HepG2 (cell line): ENCODE measurements at regions not wholly inside any gene's neighbourhood (a gene's known extent, or its start where the extent isn't known, plus 50 kb on each side); places are given as distances from the start of the nearest gene placed in this dataset.

ENCODE experiments used
- ATAC-seq: fragments of 200-7000 bp; cut with Tn5 transposase; 3 replicates; pipeline ENCODE4 v1.9.1; 2020; ENCODE audit warnings: mild to moderate bottlenecking, moderate library complexity
- BruUV-seq: library from RNA; stranded (reverse); fragments of 400-500 nt; replicated peaks from 2 replicates; lab custom pipeline; 2021; lab: Mats Ljungman, UMichigan
- CTCF ChIA-PET: fragments of 300-600 bp; formaldehyde crosslinking; extraction: SDS; loops from one replicate; lab custom pipeline; 2021; ENCODE audit warnings: low total read pairs, inconsistent platforms, low intra/inter-chr PET ratio; lab: Yijun Ruan, JAX
- POLR2A ChIA-PET: fragments of 350-600 bp; sonication (Branson Sonifier 250); formaldehyde crosslinking; loops from one replicate; lab custom pipeline; 2020; ENCODE audit warnings: antibody characterized with exemption, inconsistent platforms; lab: Yijun Ruan, JAX
- DNase-seq: peaks from one replicate; pipeline ENCODE4 v3.0.0-alpha.2; 2015; ENCODE audit warnings: low spot score
- FAIRE-seq: peaks from 3 replicates; lab custom pipeline; 2011; peaks lifted over from hg19 to GRCh38; lab: Jason Lieb, UNC
- H2AFZ ChIP-seq: one replicate; pipeline ENCODE4 v1.6.1; 2011; ENCODE audit warnings: low read length, inconsistent platforms
- H3K27ac ChIP-seq: fragments of 300-600 bp; 3 replicates; pipeline ENCODE4 v1.8.0; 2011; ENCODE audit warnings: mixed run types, mild to moderate bottlenecking, mixed read lengths, low read length, inconsistent platforms; ENCODE audit not compliant: insufficient read depth; ENCODE audit errors: extremely low read length
- H3K27me3 ChIP-seq, 2 experiments: fragments of 200-600 bp in 1 of 2; 2 replicates in 1 of 2; 3 replicates in 1 of 2; pipeline versions ENCODE4 v1.6.0 to v1.8.0; 2011; ENCODE audit warnings: low read length in 2 of 2, mild to moderate bottlenecking in 2 of 2, moderate library complexity in 2 of 2, inconsistent platforms in 1 of 2; ENCODE audit not compliant: insufficient read depth in 2 of 2, control insufficient read depth in 1 of 2
- H3K36me3 ChIP-seq, 2 experiments: fragments of 200-600 bp in 1 of 2; replicated peaks in 1 of 2; 2 replicates in 1 of 2; 3 replicates in 1 of 2; pipeline versions ENCODE4 v1.5.1 to v1.8.0; 2011; ENCODE audit warnings: low read length in 2 of 2, inconsistent platforms in 1 of 2; ENCODE audit not compliant: insufficient read depth in 2 of 2, control insufficient read depth in 1 of 2
- H3K4me1 ChIP-seq: 2 replicates; pipeline ENCODE4 v1.5.1; 2012; ENCODE audit warnings: low read length, inconsistent platforms; ENCODE audit not compliant: insufficient read depth
- H3K4me2 ChIP-seq: 2 replicates; pipeline ENCODE4 v1.6.0; 2011; ENCODE audit warnings: low read depth, low read length, inconsistent platforms
- H3K4me3 ChIP-seq, 3 experiments: fragments of 200-600 bp in 1 of 3; sonication (generic), shearing (Covaris generic) in 1 of 3; replicated peaks in 1 of 3; 2 replicates each; pipeline ENCODE4 v1.5.1; 2011 to 2016; ENCODE audit warnings: low read length in 3 of 3, inconsistent platforms in 2 of 3, low read depth in 2 of 3, mild to moderate bottlenecking in 2 of 3, control low read depth in 1 of 3, mixed read lengths in 1 of 3; ENCODE audit not compliant: insufficient read depth in 1 of 3
- H3K79me2 ChIP-seq: one replicate; pipeline ENCODE4 v1.6.1; 2011; ENCODE audit warnings: low read length, inconsistent platforms; ENCODE audit not compliant: insufficient read depth
- H3K9ac ChIP-seq: 2 replicates; pipeline ENCODE4 v1.6.0; 2011; ENCODE audit warnings: mild to moderate bottlenecking, low read depth, low read length, inconsistent platforms; ENCODE audit not compliant: insufficient read depth
- H3K9me3 ChIP-seq: 2 replicates; pipeline ENCODE4 v1.5.1; 2012; ENCODE audit warnings: mild to moderate bottlenecking, low read length
- H4K20me1 ChIP-seq: 2 replicates; pipeline ENCODE4 v1.6.0; 2011; ENCODE audit warnings: inconsistent platforms, mild to moderate bottlenecking, low read length, moderate library complexity; ENCODE audit not compliant: insufficient read depth
- JDP2 ChIP-seq: sonication (generic); formaldehyde crosslinking; IDR thresholded peaks from 2 replicates; pipeline ENCODE4 v1.8.1; 2022; ENCODE audit warnings: missing genetic modification reagents, borderline replicate concordance
- SMC3 ChIP-seq: IDR thresholded peaks from 2 replicates; pipeline ENCODE4 v1.6.1; 2011; ENCODE audit warnings: low read length, improper control_type of control experiment
- ZBTB14 ChIP-seq: sonication (generic); formaldehyde crosslinking; IDR thresholded peaks from 2 replicates; pipeline ENCODE4 v1.4.0; 2020; ENCODE audit warnings: missing genetic modification reagents
- ZBTB21 ChIP-seq: sonication (generic); formaldehyde crosslinking; IDR thresholded peaks from 2 replicates; pipeline ENCODE4 v1.4.0; 2020; ENCODE audit warnings: missing genetic modification reagents
- ZNF563 ChIP-seq: sonication (generic); formaldehyde crosslinking; IDR thresholded peaks from 2 replicates; pipeline ENCODE4 v1.8.0; 2022; ENCODE audit warnings: mild to moderate bottlenecking, moderate library complexity, missing genetic modification reagents
- ZNF615 ChIP-seq: sonication (generic); formaldehyde crosslinking; IDR thresholded peaks from 2 replicates; pipeline ENCODE4 v1.5.0; 2020; ENCODE audit warnings: mild to moderate bottlenecking, missing genetic modification reagents, borderline replicate concordance
- ZSCAN21 ChIP-seq: sonication (generic); formaldehyde crosslinking; IDR thresholded peaks from 2 replicates; pipeline ENCODE4 v1.8.0; 2022; ENCODE audit warnings: mild to moderate bottlenecking, missing genetic modification reagents, moderate library complexity, borderline replicate concordance
- WGBS: methylation state at CpG from one replicate; pipeline ENCODE4 v1.1.6; 2017; ENCODE audit warnings: low lambda C conversion rate; 5-methylcytosine and 5-hydroxymethylcytosine counted together
- in situ Hi-C: cut with HindIII; loops from 2 replicates; pipeline ENCODE4 v1.10.0; 2017; ENCODE audit warnings: low pct_unique_long_range_greater_than_20kb; ENCODE audit not compliant: extremely low pct_ligation_motif_present
- intact Hi-C: fragments of 100-400 bp; cut with micrococcal nuclease; formaldehyde crosslinking; loops from one replicate; pipeline ENCODE4 v1.10.0; 2022; ENCODE audit not compliant: unreplicated experiment
- TF ChIP-seq, protein P1 (sequence below): sonication (generic); formaldehyde crosslinking; IDR thresholded peaks from 2 replicates; pipeline ENCODE4 v1.4.0; 2020; ENCODE audit warnings: mild to moderate bottlenecking, missing genetic modification reagents
- TF ChIP-seq, protein P2 (sequence below): sonication (generic); formaldehyde crosslinking; IDR thresholded peaks from 2 replicates; pipeline ENCODE4 v1.4.0; 2020; ENCODE audit warnings: mild to moderate bottlenecking, missing genetic modification reagents
- TF ChIP-seq, protein P3 (sequence below): sonication (generic); formaldehyde crosslinking; IDR thresholded peaks from 2 replicates; pipeline ENCODE4 v1.4.0; 2020; ENCODE audit warnings: mild to moderate bottlenecking, missing genetic modification reagents, borderline replicate concordance
- TF ChIP-seq, protein P4 (sequence below): sonication (generic); formaldehyde crosslinking; IDR thresholded peaks from 2 replicates; pipeline ENCODE4 v1.4.0; 2020; ENCODE audit warnings: missing genetic modification reagents

DNA sequence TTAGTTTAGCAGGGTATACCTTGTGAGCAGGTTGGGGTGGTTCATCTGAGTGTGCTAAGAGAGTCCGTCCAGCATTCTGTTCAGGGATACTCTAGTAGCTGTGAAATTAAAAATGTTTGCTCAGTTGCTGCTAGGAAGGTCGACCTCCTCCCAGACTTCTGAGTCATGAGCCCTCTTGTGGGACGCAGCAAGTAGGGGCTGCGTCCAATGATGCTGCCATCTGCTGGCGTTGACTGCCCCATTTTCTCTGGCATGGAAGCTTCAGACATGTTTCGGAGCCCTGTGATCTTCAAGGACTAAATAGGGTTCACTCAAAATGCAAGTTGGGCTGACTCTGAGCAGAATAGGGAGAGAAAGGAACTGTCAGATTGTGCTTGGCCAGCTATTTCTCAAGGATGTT is 201.0 kb upstream of the ARSJ start (continued):
- TF ChIP-seq ZBTB14 (CRISPR knock-in tag), result no peak
- TF ChIP-seq ZBTB21 (CRISPR knock-in tag), result no peak
- peak; percentile 72 for TF ChIP-seq SMC3
- TF ChIP-seq JDP2 (CRISPR knock-in tag), result no peak

- CTCF ChIA-PET, result no interaction called here
- ATAC-seq, result no peak
- 16% methylated on average over 3 of the region's 3 CpGs for WGBS
- H3K27me3 ChIP-seq, result no peaks in the 10 kb centered on the region
- no peak overlapping the region for H3K4me3 ChIP-seq
- H3K9me3 ChIP-seq, result peaks cover 12% of the 10 kb centered on the region; the same call in 1 of the 2 replicates
- H3K36me3 ChIP-seq, result no peaks in the 10 kb centered on the region
- H3K79me2 ChIP-seq, result no peaks in the 10 kb centered on the region
- no peaks in the 10 kb centered on the region for H4K20me1 ChIP-seq
- H2AFZ ChIP-seq, result no peak overlapping the region
- H3K27ac ChIP-seq, result no peak overlapping the region
- H3K4me2 ChIP-seq, result no peak overlapping the region
- no peak for FAIRE-seq
- H3K4me1 ChIP-seq, result no peaks in the 10 kb centered on the region
- DNase-seq, result no peak
- intact Hi-C loops, result loop anchor here (10.0 kb wide), 1 partner anchor 790 kb away; no protein-coding TSS in a partner anchor
- POLR2A ChIA-PET, result no interaction called here
- no TSS peak for BruUV-seq
- H3K9ac ChIP-seq, result no peak overlapping the region
- in situ Hi-C loops, result loop anchor here (10.0 kb wide), 1 partner anchor 230 kb away; no protein-coding TSS in a partner anchor
- TF ChIP-seq, protein P1, sequence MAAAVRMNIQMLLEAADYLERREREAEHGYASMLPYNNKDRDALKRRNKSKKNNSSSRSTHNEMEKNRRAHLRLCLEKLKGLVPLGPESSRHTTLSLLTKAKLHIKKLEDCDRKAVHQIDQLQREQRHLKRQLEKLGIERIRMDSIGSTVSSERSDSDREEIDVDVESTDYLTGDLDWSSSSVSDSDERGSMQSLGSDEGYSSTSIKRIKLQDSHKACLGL (CRISPR knock-in tag), result no peak
- TF ChIP-seq ZSCAN21 (CRISPR knock-in tag) (no peak), ZNF563 (CRISPR knock-in tag) (no peak), ZNF615 (CRISPR knock-in tag) (no peak)
- TF ChIP-seq, protein P2, sequence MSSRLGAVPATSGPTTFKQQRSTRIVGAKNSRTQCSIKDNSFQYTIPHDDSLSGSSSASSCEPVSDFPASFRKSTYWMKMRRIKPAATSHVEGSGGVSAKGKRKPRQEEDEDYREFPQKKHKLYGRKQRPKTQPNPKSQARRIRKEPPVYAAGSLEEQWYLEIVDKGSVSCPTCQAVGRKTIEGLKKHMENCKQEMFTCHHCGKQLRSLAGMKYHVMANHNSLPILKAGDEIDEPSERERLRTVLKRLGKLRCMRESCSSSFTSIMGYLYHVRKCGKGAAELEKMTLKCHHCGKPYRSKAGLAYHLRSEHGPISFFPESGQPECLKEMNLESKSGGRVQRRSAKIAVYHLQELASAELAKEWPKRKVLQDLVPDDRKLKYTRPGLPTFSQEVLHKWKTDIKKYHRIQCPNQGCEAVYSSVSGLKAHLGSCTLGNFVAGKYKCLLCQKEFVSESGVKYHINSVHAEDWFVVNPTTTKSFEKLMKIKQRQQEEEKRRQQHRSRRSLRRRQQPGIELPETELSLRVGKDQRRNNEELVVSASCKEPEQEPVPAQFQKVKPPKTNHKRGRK (CRISPR knock-in tag), result no peak
- TF ChIP-seq, protein P3, sequence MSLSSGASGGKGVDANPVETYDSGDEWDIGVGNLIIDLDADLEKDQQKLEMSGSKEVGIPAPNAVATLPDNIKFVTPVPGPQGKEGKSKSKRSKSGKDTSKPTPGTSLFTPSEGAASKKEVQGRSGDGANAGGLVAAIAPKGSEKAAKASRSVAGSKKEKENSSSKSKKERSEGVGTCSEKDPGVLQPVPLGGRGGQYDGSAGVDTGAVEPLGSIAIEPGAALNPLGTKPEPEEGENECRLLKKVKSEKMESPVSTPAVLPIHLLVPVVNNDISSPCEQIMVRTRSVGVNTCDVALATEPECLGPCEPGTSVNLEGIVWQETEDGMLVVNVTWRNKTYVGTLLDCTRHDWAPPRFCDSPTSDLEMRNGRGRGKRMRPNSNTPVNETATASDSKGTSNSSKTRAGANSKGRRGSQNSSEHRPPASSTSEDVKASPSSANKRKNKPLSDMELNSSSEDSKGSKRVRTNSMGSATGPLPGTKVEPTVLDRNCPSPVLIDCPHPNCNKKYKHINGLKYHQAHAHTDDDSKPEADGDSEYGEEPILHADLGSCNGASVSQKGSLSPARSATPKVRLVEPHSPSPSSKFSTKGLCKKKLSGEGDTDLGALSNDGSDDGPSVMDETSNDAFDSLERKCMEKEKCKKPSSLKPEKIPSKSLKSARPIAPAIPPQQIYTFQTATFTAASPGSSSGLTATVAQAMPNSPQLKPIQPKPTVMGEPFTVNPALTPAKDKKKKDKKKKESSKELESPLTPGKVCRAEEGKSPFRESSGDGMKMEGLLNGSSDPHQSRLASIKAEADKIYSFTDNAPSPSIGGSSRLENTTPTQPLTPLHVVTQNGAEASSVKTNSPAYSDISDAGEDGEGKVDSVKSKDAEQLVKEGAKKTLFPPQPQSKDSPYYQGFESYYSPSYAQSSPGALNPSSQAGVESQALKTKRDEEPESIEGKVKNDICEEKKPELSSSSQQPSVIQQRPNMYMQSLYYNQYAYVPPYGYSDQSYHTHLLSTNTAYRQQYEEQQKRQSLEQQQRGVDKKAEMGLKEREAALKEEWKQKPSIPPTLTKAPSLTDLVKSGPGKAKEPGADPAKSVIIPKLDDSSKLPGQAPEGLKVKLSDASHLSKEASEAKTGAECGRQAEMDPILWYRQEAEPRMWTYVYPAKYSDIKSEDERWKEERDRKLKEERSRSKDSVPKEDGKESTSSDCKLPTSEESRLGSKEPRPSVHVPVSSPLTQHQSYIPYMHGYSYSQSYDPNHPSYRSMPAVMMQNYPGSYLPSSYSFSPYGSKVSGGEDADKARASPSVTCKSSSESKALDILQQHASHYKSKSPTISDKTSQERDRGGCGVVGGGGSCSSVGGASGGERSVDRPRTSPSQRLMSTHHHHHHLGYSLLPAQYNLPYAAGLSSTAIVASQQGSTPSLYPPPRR (CRISPR knock-in tag), result no peak
- TF ChIP-seq, protein P4, sequence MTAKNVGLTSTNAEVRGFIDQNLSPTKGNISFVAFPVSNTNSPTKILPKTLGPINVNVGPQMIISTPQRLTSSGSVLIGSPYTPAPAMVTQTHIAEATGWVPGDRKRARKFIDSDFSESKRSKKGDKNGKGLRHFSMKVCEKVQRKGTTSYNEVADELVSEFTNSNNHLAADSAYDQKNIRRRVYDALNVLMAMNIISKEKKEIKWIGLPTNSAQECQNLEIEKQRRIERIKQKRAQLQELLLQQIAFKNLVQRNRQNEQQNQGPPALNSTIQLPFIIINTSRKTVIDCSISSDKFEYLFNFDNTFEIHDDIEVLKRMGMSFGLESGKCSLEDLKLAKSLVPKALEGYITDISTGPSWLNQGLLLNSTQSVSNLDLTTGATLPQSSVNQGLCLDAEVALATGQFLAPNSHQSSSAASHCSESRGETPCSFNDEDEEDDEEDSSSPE (CRISPR knock-in tag), result no peak
These were observed 205.5 kb upstream of the ARSJ start for GRCh38 chr4:114184901-114185300.
